Osteocyte (in vitro differentiated cells): ENCODE measurements at regions not wholly inside any gene's neighbourhood (a gene's known extent, or its start where the extent isn't known, plus 50 kb on each side); places are given as distances from the start of the nearest gene placed in this dataset.
A peak's percentile ranks its signal among the peaks of the same experiment; 100 is the strongest.
"Not testable (repeated sequence)": the region's sequence is repeated elsewhere in the genome, so short reads cannot be mapped to it uniquely, and the experiment has no call there.

Experiments used
- DNase-seq: peaks from one replicate; pipeline ENCODE4 v3.0.0; 2021; ENCODE audit warnings: mixed read lengths; ENCODE audit not compliant: unreplicated experiment; ENCODE audit errors: extremely low spot score
- H3K27ac Mint-ChIP-seq: one replicate; pipeline ENCODE4 v1.8.0; 2021; ENCODE audit warnings: mild to moderate bottlenecking, mixed read lengths; ENCODE audit not compliant: unreplicated experiment
- H3K27me3 Mint-ChIP-seq: one replicate; pipeline ENCODE4 v1.8.0; 2021; ENCODE audit warnings: mixed read lengths; ENCODE audit not compliant: unreplicated experiment
- H3K36me3 Mint-ChIP-seq: one replicate; pipeline ENCODE4 v1.8.0; 2021; ENCODE audit warnings: mixed read lengths; ENCODE audit not compliant: unreplicated experiment
- H3K4me1 Mint-ChIP-seq: one replicate; pipeline ENCODE4 v1.8.0; 2021; ENCODE audit warnings: mixed read lengths; ENCODE audit not compliant: unreplicated experiment
- H3K4me3 Mint-ChIP-seq: one replicate; pipeline ENCODE4 v1.8.0; 2021; ENCODE audit warnings: mild to moderate bottlenecking, moderate library complexity, mixed read lengths; ENCODE audit not compliant: unreplicated experiment
- H3K9me3 Mint-ChIP-seq: one replicate; pipeline ENCODE4 v1.8.0; 2021; ENCODE audit warnings: mixed read lengths; ENCODE audit not compliant: unreplicated experiment
- TF ChIP-seq, protein P1 (sequence below): fragments of 200-600 bp; sonication (generic); IDR thresholded peaks from 2 replicates; pipeline ENCODE4 v1.5.0; 2021; ENCODE audit warnings: antibody characterized with exemption, mild to moderate bottlenecking, moderate library complexity

DNA sequence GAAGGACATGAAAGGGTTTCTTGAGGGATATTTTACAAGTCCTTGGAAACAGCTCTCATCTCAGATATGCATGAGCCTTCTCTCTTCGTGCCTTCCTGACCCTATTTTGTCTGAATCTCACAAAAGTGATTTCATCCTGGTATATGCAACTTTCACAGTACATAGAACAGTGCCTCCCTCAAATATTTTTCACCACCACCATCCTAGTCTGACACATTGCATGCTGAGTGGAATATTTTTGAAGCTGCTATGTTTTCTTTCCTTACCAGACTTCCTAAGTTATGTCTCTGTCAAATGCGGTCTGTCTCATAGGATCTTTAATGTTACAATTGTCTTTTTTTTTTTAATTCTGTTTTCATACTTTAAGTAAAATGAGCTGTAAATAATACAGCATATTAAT, 673.3 kb upstream of the LRRN3 start:
- Mint-ChIP-seq H3K36me3 (no peaks in the 10 kb centered on the region), H3K27me3 (no peaks in the 10 kb centered on the region), H3K27ac (peak overlapping the region; percentile 36), H3K4me1 (peaks cover 12% of the 10 kb centered on the region), H3K4me3 (no peak overlapping the region), H3K9me3 (no peaks in the 10 kb centered on the region)
- TF ChIP-seq, protein P1, sequence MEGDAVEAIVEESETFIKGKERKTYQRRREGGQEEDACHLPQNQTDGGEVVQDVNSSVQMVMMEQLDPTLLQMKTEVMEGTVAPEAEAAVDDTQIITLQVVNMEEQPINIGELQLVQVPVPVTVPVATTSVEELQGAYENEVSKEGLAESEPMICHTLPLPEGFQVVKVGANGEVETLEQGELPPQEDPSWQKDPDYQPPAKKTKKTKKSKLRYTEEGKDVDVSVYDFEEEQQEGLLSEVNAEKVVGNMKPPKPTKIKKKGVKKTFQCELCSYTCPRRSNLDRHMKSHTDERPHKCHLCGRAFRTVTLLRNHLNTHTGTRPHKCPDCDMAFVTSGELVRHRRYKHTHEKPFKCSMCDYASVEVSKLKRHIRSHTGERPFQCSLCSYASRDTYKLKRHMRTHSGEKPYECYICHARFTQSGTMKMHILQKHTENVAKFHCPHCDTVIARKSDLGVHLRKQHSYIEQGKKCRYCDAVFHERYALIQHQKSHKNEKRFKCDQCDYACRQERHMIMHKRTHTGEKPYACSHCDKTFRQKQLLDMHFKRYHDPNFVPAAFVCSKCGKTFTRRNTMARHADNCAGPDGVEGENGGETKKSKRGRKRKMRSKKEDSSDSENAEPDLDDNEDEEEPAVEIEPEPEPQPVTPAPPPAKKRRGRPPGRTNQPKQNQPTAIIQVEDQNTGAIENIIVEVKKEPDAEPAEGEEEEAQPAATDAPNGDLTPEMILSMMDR = no peak
- no peak for DNase-seq

GRCh38 chr7:110418659-110419280, 672.2 kb upstream of the LRRN3 start:
- H3K36me3 Mint-ChIP-seq = no peaks in the 10 kb centered on the region
- H3K4me1 Mint-ChIP-seq = peaks cover 12% of the 10 kb centered on the region
- H3K27me3 Mint-ChIP-seq = no peaks in the 10 kb centered on the region
- TF ChIP-seq, protein P1 = no peak
- H3K4me3 Mint-ChIP-seq = no peak overlapping the region
- no peak for DNase-seq
- no peaks in the 10 kb centered on the region for H3K9me3 Mint-ChIP-seq
- no peak overlapping the region for H3K27ac Mint-ChIP-seq

DNA sequence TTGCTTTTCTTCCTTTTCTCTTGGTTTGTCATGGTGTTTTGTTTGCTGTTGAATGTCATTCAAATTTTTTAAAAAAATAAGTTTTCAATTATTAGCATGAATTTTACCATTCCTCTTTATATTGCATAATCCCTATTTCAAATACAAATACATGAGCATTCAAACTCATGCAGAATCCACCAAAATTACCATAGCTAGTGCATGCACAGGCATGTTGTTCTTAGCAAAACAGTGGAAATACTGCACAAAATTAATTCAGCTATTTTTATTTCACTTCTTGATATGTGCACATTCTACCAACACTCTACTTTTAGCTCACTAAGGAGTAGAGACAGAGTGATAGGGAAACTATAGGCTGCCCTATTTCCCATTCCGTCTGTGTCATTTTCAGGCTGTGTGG, 670.1 kb upstream of the LRRN3 start:
- DNase-seq = no peak

GRCh38 chr7:110421490-110422241, 669.3 kb upstream of the LRRN3 start:
- H3K27ac Mint-ChIP-seq = no peak overlapping the region
- H3K9me3 Mint-ChIP-seq = no peaks in the 10 kb centered on the region
- H3K4me3 Mint-ChIP-seq = no peak overlapping the region
- H3K36me3 Mint-ChIP-seq = no peaks in the 10 kb centered on the region
- no peak for DNase-seq
- H3K27me3 Mint-ChIP-seq = no peaks in the 10 kb centered on the region
- TF ChIP-seq, protein P1 = no peak
- H3K4me1 Mint-ChIP-seq = peaks cover 12% of the 10 kb centered on the region

More for the DNA sequence above, 670.1 kb upstream of the LRRN3 start:
- H3K4me1 Mint-ChIP-seq = peaks cover 12% of the 10 kb centered on the region
- H3K4me3 Mint-ChIP-seq = no peak overlapping the region
- no peak overlapping the region for H3K27ac Mint-ChIP-seq
- TF ChIP-seq, protein P1 = no peak
- no peaks in the 10 kb centered on the region for H3K36me3 Mint-ChIP-seq
- H3K27me3 Mint-ChIP-seq = no peaks in the 10 kb centered on the region
- H3K9me3 Mint-ChIP-seq = no peaks in the 10 kb centered on the region

DNA sequence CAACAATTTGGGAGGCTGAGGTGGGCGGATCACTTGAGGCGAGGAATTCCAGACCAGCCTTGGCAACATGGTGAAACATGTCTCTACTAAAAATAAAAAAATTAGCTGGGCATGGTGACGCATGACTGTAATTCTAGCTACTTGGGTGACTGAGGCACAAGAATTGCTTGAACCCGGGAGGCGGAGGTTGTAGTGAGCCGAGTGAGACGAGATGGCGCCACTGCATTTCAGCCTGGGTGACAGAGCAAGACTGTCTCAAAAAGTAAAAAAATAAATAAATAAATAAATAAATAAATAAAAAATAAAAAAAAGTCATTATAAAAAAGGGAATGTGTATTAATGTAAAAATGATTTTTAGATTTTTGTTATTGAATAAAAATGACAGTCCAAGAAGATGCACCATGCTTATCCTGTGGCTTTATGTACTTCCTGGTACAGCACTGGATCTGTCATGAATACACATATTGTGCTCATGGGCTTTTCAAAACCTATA, 658.8 kb upstream of the LRRN3 start:
- TF ChIP-seq, protein P1 = no peak
- peaks cover 2% of the 10 kb centered on the region for H3K4me1 Mint-ChIP-seq
- no peak overlapping the region for H3K27ac Mint-ChIP-seq
- H3K27me3 Mint-ChIP-seq = no peaks in the 10 kb centered on the region
- no peak for DNase-seq
- no peaks in the 10 kb centered on the region for H3K9me3 Mint-ChIP-seq
- no peak overlapping the region for H3K4me3 Mint-ChIP-seq
- no peaks in the 10 kb centered on the region for H3K36me3 Mint-ChIP-seq

GRCh38 chr7:110438926-110439325, 652.0 kb upstream of the LRRN3 start:
- DNase-seq, H3K4me3 Mint-ChIP-seq, H3K9me3 Mint-ChIP-seq, H3K36me3 Mint-ChIP-seq, H3K27ac Mint-ChIP-seq, H3K4me1 Mint-ChIP-seq, H3K27me3 Mint-ChIP-seq: not testable (repeated sequence)
